ENCODE measurements at regions not wholly inside any gene's neighbourhood (a gene's known extent, or its start where the extent isn't known, plus 50 kb on each side); places are given as distances from the start of the nearest gene placed in this dataset.

GRCh38 chr2:105691947-105692390 is 52.7 kb upstream of the NCK2 start:
- Histone ChIP-seq H3K27me3 (ENCODE audit: control insufficient read depth, insufficient read depth, low read length) (no peaks in the 10 kb centered on the region), H3K27ac (ENCODE audit: low read depth, low read length) (no peak overlapping the region), H3K4me3 (ENCODE audit: low read depth, low read length) (no peak overlapping the region), H3K9me3 (ENCODE audit: control insufficient read depth, insufficient read depth, low read length) (no peaks in the 10 kb centered on the region; the same call in 1 of the 2 replicates)
- ChIA-PET CTCF (no interaction called here), POLR2A (no interaction called here)
- DNase-seq (ENCODE audit: low read depth, low spot score): no peak
- no peak for TF ChIP-seq CTCF (IDR thresholded peaks at IDR 0.05; ENCODE audit: low read depth, low read length)

- H3K27me3 ChIP-seq (ENCODE audit: control insufficient read depth, insufficient read depth, low read length): no peaks in the 10 kb centered on the region
- no peak for DNase-seq (ENCODE audit: low read depth, low spot score)
- H3K4me3 ChIP-seq (ENCODE audit: low read depth, low read length): no peak overlapping the region
- no peak overlapping the region for H3K27ac ChIP-seq (ENCODE audit: low read depth, low read length)
- POLR2A ChIA-PET: no interaction called here
- no peak for TF ChIP-seq CTCF (IDR thresholded peaks at IDR 0.05; ENCODE audit: low read depth, low read length)
- H3K9me3 ChIP-seq (ENCODE audit: control insufficient read depth, insufficient read depth, low read length): no peaks in the 10 kb centered on the region; the same call in 1 of the 2 replicates
- CTCF ChIA-PET: no interaction called here
These were observed 54.1 kb upstream of the NCK2 start for GRCh38 chr2:105690566-105690965.

GRCh38 chr2:105689484-105689883 is 55.2 kb upstream of the NCK2 start:
- POLR2A ChIA-PET: no interaction called here
- no peak overlapping the region for H3K27ac ChIP-seq (ENCODE audit: low read depth, low read length)
- H3K9me3 ChIP-seq (ENCODE audit: control insufficient read depth, insufficient read depth, low read length): no peaks in the 10 kb centered on the region; the same call in 1 of the 2 replicates
- DNase-seq (ENCODE audit: low read depth, low spot score): no peak
- no peak overlapping the region for H3K4me3 ChIP-seq (ENCODE audit: low read depth, low read length)
- CTCF ChIA-PET: no interaction called here
- no peak for TF ChIP-seq CTCF (IDR thresholded peaks at IDR 0.05; ENCODE audit: low read depth, low read length)
- H3K27me3 ChIP-seq (ENCODE audit: control insufficient read depth, insufficient read depth, low read length): no peaks in the 10 kb centered on the region

- Histone ChIP-seq H3K4me3 (ENCODE audit: low read depth, low read length) (no peak overlapping the region), H3K27ac (ENCODE audit: low read depth, low read length) (no peak overlapping the region), H3K9me3 (ENCODE audit: control insufficient read depth, insufficient read depth, low read length) (no peaks in the 10 kb centered on the region; the same call in 1 of the 2 replicates), H3K27me3 (ENCODE audit: control insufficient read depth, insufficient read depth, low read length) (no peaks in the 10 kb centered on the region)
- TF ChIP-seq CTCF (IDR thresholded peaks at IDR 0.05; ENCODE audit: low read depth, low read length): no peak
- CTCF ChIA-PET: no interaction called here
- POLR2A ChIA-PET: interaction anchor here (0.5 kb wide), 1 partner anchor 255 kb away, joined by 3 read pairs; no protein-coding TSS in a partner anchor
- DNase-seq (ENCODE audit: low read depth, low spot score): no peak
These were observed 55.8 kb upstream of the NCK2 start for GRCh38 chr2:105688946-105689345.

GRCh38 chr2:105686588-105686987 is 58.1 kb upstream of the NCK2 start:
- Histone ChIP-seq H3K9me3 (ENCODE audit: control insufficient read depth, insufficient read depth, low read length) (no peaks in the 10 kb centered on the region; the same call in 1 of the 2 replicates), H3K27ac (ENCODE audit: low read depth, low read length) (no peak overlapping the region), H3K27me3 (ENCODE audit: control insufficient read depth, insufficient read depth, low read length) (no peaks in the 10 kb centered on the region), H3K4me3 (ENCODE audit: low read depth, low read length) (no peak overlapping the region)
- ChIA-PET CTCF (no interaction called here), POLR2A (no interaction called here)
- DNase-seq (ENCODE audit: low read depth, low spot score): no peak
- TF ChIP-seq CTCF (IDR thresholded peaks at IDR 0.05; ENCODE audit: low read depth, low read length): no peak
